IMR-90 (cell line): ENCODE measurements at regions not wholly inside any gene's neighbourhood (a gene's known extent, or its start where the extent isn't known, plus 50 kb on each side); places are given as distances from the start of the nearest gene placed in this dataset.

Experiments
- ATAC-seq: fragments of 200-7000 bp; cut with Tn5 transposase; 2 replicates; pipeline ENCODE4 v1.9.1; 2020; ENCODE audit warnings: low read depth, mild to moderate bottlenecking, moderate library complexity
- BruUV-seq: library from RNA; stranded (reverse); fragments of 400-500 nt; replicated peaks from 2 replicates; lab custom pipeline; 2021; lab: Mats Ljungman, UMichigan
- CTCF ChIA-PET: fragments of 300-600 bp; formaldehyde crosslinking; extraction: SDS; loops from one replicate; lab custom pipeline; 2021; ENCODE audit warnings: antibody characterized with exemption; lab: Yijun Ruan, JAX
- POLR2A ChIA-PET: fragments of 300-600 bp; sonication (Branson Sonifier 250); formaldehyde crosslinking; loops from one replicate; lab custom pipeline; 2022; ENCODE audit warnings: antibody characterized with exemption; ENCODE audit not compliant: unreplicated experiment; lab: Charles Lee
- DNase-seq: peaks from one replicate; pipeline ENCODE4 v3.0.0; 2013
- H2AFZ ChIP-seq: replicated peaks from 2 replicates; pipeline ENCODE3; 2013; ENCODE audit warnings: low read length, mild to moderate bottlenecking; ENCODE audit not compliant: poor library complexity
- H2AK5ac ChIP-seq: 2 replicates; pipeline ENCODE4 v1.6.1; 2013; ENCODE audit warnings: low read depth, low read length, inconsistent platforms
- H2AK9ac ChIP-seq: replicated peaks from 2 replicates; pipeline ENCODE3; 2013; ENCODE audit warnings: mild to moderate bottlenecking, low read depth, low read length, moderate library complexity; ENCODE audit not compliant: poor library complexity
- H2BK120ac ChIP-seq: 2 replicates; pipeline ENCODE4 v1.6.1; 2013; ENCODE audit warnings: low read depth, low read length, inconsistent platforms
- H2BK15ac ChIP-seq: 3 replicates; pipeline ENCODE4 v1.6.1; 2013; ENCODE audit warnings: low read depth, low read length, inconsistent platforms
- H2BK20ac ChIP-seq: 2 replicates; pipeline ENCODE4 v1.6.1; 2013; ENCODE audit warnings: low read depth, mild to moderate bottlenecking, inconsistent platforms, low read length, moderate library complexity
- H2BK5ac ChIP-seq: 2 replicates; pipeline ENCODE4 v1.6.1; 2013; ENCODE audit warnings: mild to moderate bottlenecking, low read depth, low read length, inconsistent platforms; ENCODE audit not compliant: poor library complexity, severe bottlenecking
- H3K14ac ChIP-seq: replicated peaks from 2 replicates; pipeline ENCODE4 v1.6.1; 2013; ENCODE audit warnings: low read depth, low read length, inconsistent platforms
- H3K18ac ChIP-seq: 2 replicates; pipeline ENCODE4 v1.6.1; 2013; ENCODE audit warnings: low read depth, low read length, control low read depth
- H3K23ac ChIP-seq: 2 replicates; pipeline ENCODE4 v1.6.1; 2013; ENCODE audit warnings: low read depth, low read length, inconsistent platforms
- H3K27ac ChIP-seq: 2 replicates; pipeline ENCODE4 v1.5.1; 2013; ENCODE audit warnings: mild to moderate bottlenecking, control low read depth, low read length; ENCODE audit not compliant: insufficient read depth
- H3K27me3 ChIP-seq: 2 replicates; pipeline ENCODE4 v1.6.1; 2013; ENCODE audit warnings: low read length; ENCODE audit not compliant: control insufficient read depth, insufficient read depth
- H3K36me3 ChIP-seq: 2 replicates; pipeline ENCODE4 v1.6.1; 2013; ENCODE audit warnings: low read length, mixed read lengths; ENCODE audit not compliant: control insufficient read depth, insufficient read depth
- H3K4ac ChIP-seq: 2 replicates; pipeline ENCODE4 v1.6.1; 2013; ENCODE audit warnings: low read depth, low read length, inconsistent platforms
- H3K4me1 ChIP-seq: 2 replicates; pipeline ENCODE4 v1.6.1; 2013; ENCODE audit warnings: low read length, mixed read lengths; ENCODE audit not compliant: control insufficient read depth, insufficient read depth
- H3K4me2 ChIP-seq: 2 replicates; pipeline ENCODE4 v1.6.1; 2013; ENCODE audit warnings: low read depth, mild to moderate bottlenecking, control low read depth, low read length, moderate library complexity
- H3K4me3 ChIP-seq: 2 replicates; pipeline ENCODE4 v1.5.1; 2013; ENCODE audit warnings: low read depth, mild to moderate bottlenecking, control low read depth, low read length, moderate library complexity; ENCODE audit not compliant: insufficient read depth
- H3K56ac ChIP-seq: 2 replicates; pipeline ENCODE4 v1.6.1; 2013; ENCODE audit warnings: low read length, inconsistent platforms; ENCODE audit not compliant: insufficient read depth; ENCODE audit errors: extremely low read depth
- H3K79me1 ChIP-seq, 2 experiments: 2 replicates each; pipeline ENCODE4 v1.6.1; 2013; ENCODE audit warnings: low read length in 2 of 2, inconsistent platforms in 1 of 2, low read depth in 1 of 2
- H3K9ac ChIP-seq: 2 replicates; pipeline ENCODE4 v1.6.1; 2013; ENCODE audit warnings: low read depth, low read length, control low read depth
- H3K9me1 ChIP-seq: 2 replicates; pipeline ENCODE4 v1.6.1; 2013; ENCODE audit warnings: low read length, inconsistent platforms; ENCODE audit not compliant: insufficient read depth
- H3K9me3 ChIP-seq: 2 replicates; pipeline ENCODE4 v1.6.1; 2013; ENCODE audit warnings: low read length; ENCODE audit not compliant: control insufficient read depth, insufficient read depth
- H4K20me1 ChIP-seq: 2 replicates; pipeline ENCODE4 v1.6.1; 2013; ENCODE audit warnings: low read length, inconsistent platforms; ENCODE audit not compliant: insufficient read depth
- H4K5ac ChIP-seq: 2 replicates; pipeline ENCODE4 v1.6.1; 2013; ENCODE audit warnings: mild to moderate bottlenecking, low read depth, low read length, control low read depth
- H4K8ac ChIP-seq, 2 experiments: 2 replicates each; pipeline ENCODE4 v1.6.1; 2013; ENCODE audit warnings: low read depth in 2 of 2, low read length in 2 of 2, control low read depth in 1 of 2, inconsistent platforms in 1 of 2
- H4K91ac ChIP-seq: 2 replicates; pipeline ENCODE4 v1.6.1; 2013; ENCODE audit warnings: low read depth, low read length, inconsistent platforms; ENCODE audit not compliant: insufficient read depth
- BHLHE40 ChIP-seq: fragments of 150-350 bp; IDR thresholded peaks from 2 replicates; pipeline ENCODE4 v1.6.1; 2016; ENCODE audit warnings: mild to moderate bottlenecking, low read depth, low read length
- CEBPB ChIP-seq: IDR thresholded peaks from 2 replicates; pipeline ENCODE4 v1.6.1; 2012; ENCODE audit warnings: low read depth, low read length, improper control_type of control experiment
- CHD1 ChIP-seq: IDR thresholded peaks from 2 replicates; pipeline ENCODE4 v1.6.1; 2012; ENCODE audit warnings: low read depth, low read length, improper control_type of control experiment
- CTCF ChIP-seq: conservative IDR thresholded peaks from 2 replicates; pipeline ENCODE4 v1.5.1; 2012; ENCODE audit warnings: mild to moderate bottlenecking, low read depth, low read length, improper control_type of control experiment
- FOS ChIP-seq: fragments of 150-350 bp; IDR thresholded peaks from 2 replicates; pipeline ENCODE4 v1.6.1; 2016; ENCODE audit warnings: low read depth, low read length
- MAFK ChIP-seq: IDR thresholded peaks from 2 replicates; pipeline ENCODE4 v1.6.1; 2012; ENCODE audit warnings: low read depth, low read length, improper control_type of control experiment
- MAZ ChIP-seq: IDR thresholded peaks from 2 replicates; pipeline ENCODE4 v1.6.1; 2012; ENCODE audit warnings: low read depth, mild to moderate bottlenecking, low read length, improper control_type of control experiment, moderate library complexity, borderline replicate concordance
- NFE2L2 ChIP-seq: fragments of 150-350 bp; IDR thresholded peaks from 2 replicates; pipeline ENCODE4 v1.6.1; 2016; ENCODE audit warnings: low read depth, mild to moderate bottlenecking, low read length
- POLR2A ChIP-seq: IDR thresholded peaks from 2 replicates; pipeline ENCODE4 v1.6.1; 2012; ENCODE audit warnings: mild to moderate bottlenecking, low read depth, low read length
- RAD21 ChIP-seq: IDR thresholded peaks from 2 replicates; pipeline ENCODE4 v1.6.1; 2012; ENCODE audit warnings: low read length, improper control_type of control experiment
- RCOR1 ChIP-seq: IDR thresholded peaks from 2 replicates; pipeline ENCODE4 v1.6.1; 2012; ENCODE audit warnings: mild to moderate bottlenecking, low read length, improper control_type of control experiment; ENCODE audit not compliant: insufficient replicate concordance
- SMC3 ChIP-seq: fragments of 150-350 bp; IDR thresholded peaks from 2 replicates; pipeline ENCODE4 v1.6.1; 2016; ENCODE audit warnings: low read depth, mild to moderate bottlenecking, antibody characterized with exemption, low read length, moderate library complexity
- WGBS, 2 experiments: methylation state at CpG; one replicate each; pipeline versions ENCODE4 v1.1.5 to v1.1.7; 2013; ENCODE audit warnings: missing lambda C conversion rate in 2 of 2; ENCODE audit not compliant: insufficient read length in 1 of 2; ENCODE audit errors: extremely low coverage in 2 of 2; 5-methylcytosine and 5-hydroxymethylcytosine counted together
- dilution Hi-C: fragments of 300-500 bp; cut with HindIII; formaldehyde crosslinking; loops from one replicate; pipeline ENCODE4 v1.14.3; 2018; ENCODE audit warnings: low sequenced_read_pairs; ENCODE audit not compliant: unreplicated experiment
- in situ Hi-C: fragments of 300-500 bp; cut with MboI; formaldehyde crosslinking; loops from 3 replicates; pipeline ENCODE4 v1.14.3; 2019; ENCODE audit warnings: low sequenced_read_pairs, inconsistent platforms, mixed read lengths
- intact Hi-C: fragments of 100-400 bp; cut with micrococcal nuclease; formaldehyde crosslinking; loops from 2 replicates; pipeline ENCODE4 v1.10.0; 2022
- TF ChIP-seq, protein P1 (sequence below): fragments of 150-350 bp; IDR thresholded peaks from 2 replicates; pipeline ENCODE4 v1.6.1; 2016; ENCODE audit warnings: low read depth, mild to moderate bottlenecking, low read length, moderate library complexity, borderline replicate concordance
- TF ChIP-seq, protein P2 (sequence below): fragments of 150-350 bp; IDR thresholded peaks from 2 replicates; pipeline ENCODE4 v1.6.1; 2017; ENCODE audit warnings: mild to moderate bottlenecking, antibody characterized with exemption, low read length, low read depth

DNA sequence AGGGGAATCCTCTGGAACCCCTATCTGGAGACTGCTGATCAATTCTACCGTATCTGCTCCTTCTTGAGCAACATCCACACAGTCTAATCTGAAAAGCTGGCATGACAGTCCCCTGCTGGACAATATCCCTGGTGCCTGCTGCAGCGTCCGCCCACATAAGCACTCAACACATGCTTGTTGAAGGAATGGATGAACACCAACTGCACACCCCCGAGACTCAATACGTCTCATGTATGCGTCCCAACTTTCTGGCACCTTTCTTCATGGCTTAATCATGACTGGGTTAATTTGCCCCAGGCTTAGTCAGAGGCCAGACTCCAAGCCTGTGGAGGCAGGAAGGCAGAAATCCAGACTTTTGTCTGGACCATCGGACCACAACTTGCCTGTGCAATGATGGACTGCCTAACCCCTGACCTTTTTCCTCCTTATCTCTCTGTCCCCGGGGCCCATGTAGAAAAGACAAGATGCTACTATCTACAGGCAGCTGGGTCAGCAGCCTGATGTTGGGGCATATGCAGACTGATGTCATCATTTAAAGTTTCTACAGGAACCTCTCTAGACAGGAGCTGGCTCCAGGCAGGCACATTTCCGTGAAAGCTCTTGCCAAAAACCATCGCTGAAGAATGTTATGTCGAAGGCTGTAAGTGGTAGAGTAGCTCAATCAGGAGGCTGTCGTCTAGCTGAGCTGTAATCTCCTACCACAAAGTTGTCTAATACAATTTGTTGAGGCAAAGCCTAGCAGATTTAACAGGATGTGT is 114.1 kb upstream of the TPM1 start:
- intact Hi-C loops (loop anchor here (1.0 to 5.0 kb wide), 4 partner anchors 32 to 146 kb away; partner anchors contain the start of gene TPM1), in situ Hi-C loops (no loop called here), dilution Hi-C loops (no loop called here)
- ATAC-seq (peak; percentile 64), DNase-seq (peak; percentile 92)
- peak overlapping the region; percentile 8; the same call in 1 of the 2 replicates for H3K9ac ChIP-seq
- H3K23ac ChIP-seq: peak overlapping the region; percentile 82
- peak overlapping the region; percentile 57 to 77 for H4K8ac ChIP-seq
- peak overlapping the region; percentile 18 for H2AK9ac ChIP-seq
- peak overlapping the region; percentile 72; the same call in 1 of the 2 replicates for H3K4me2 ChIP-seq
- BruUV-seq: no TSS peak
- peak overlapping the region; percentile 53 for H2AFZ ChIP-seq
- H4K20me1 ChIP-seq: peaks cover 7% of the 10 kb centered on the region
- peak overlapping the region; percentile 65 for H3K18ac ChIP-seq
- H3K9me1 ChIP-seq: peaks cover 12% of the 10 kb centered on the region
- peak overlapping the region; percentile 59 for H3K4ac ChIP-seq
- peak overlapping the region; percentile 87 for H2BK120ac ChIP-seq
- H4K5ac ChIP-seq: peak overlapping the region; percentile 25; the same call in 1 of the 2 replicates
- H2BK15ac ChIP-seq: peak overlapping the region; percentile 21
- peak overlapping the region; percentile 81 for H2BK20ac ChIP-seq
- no peaks in the 10 kb centered on the region for H3K9me3 ChIP-seq
- H3K79me1 ChIP-seq: peaks cover 0 to 11% of the 10 kb centered on the region in 2 experiments; a peak in 2 of 4 replicates
- CTCF ChIA-PET: interaction anchor here (0.6 to 1.5 kb wide), 8 partner anchors 10 to 146 kb away, joined by 3 read pairs; no protein-coding TSS in a partner anchor
- H3K14ac ChIP-seq: peak overlapping the region; percentile 85
- peak overlapping the region; percentile 86 for H3K56ac ChIP-seq
- 7% methylated on average over 5 of the region's 12 CpGs; no CpG with 5 or more reads in 1 of the 2 experiments for WGBS, 2 experiments
- H4K91ac ChIP-seq: peak overlapping the region; percentile 61
- H3K4me1 ChIP-seq: peaks cover 19% of the 10 kb centered on the region
- H2AK5ac ChIP-seq: peak overlapping the region; percentile 21
- H3K27ac ChIP-seq: peak overlapping the region; percentile 58
- no peaks in the 10 kb centered on the region for H3K36me3 ChIP-seq
- POLR2A ChIA-PET: interaction anchor here (0.6 to 1.4 kb wide), 4 partner anchors 116 to 336 kb away, joined by 3 to 5 read pairs (median 3); no protein-coding TSS in a partner anchor
- no peak overlapping the region for H3K4me3 ChIP-seq
- H2BK5ac ChIP-seq: peak overlapping the region; percentile 92
- H3K27me3 ChIP-seq: no peaks in the 10 kb centered on the region
- TF ChIP-seq MAFK: peak; percentile 33; the same call in 1 of the 2 replicates
- TF ChIP-seq POLR2A: no peak
- no peak for TF ChIP-seq CHD1
- TF ChIP-seq NFE2L2: peak; percentile 46
- peak; percentile 84 for TF ChIP-seq CEBPB
- no peak; the same call in 1 of the 2 replicates for TF ChIP-seq MAZ
- TF ChIP-seq, protein P1, sequence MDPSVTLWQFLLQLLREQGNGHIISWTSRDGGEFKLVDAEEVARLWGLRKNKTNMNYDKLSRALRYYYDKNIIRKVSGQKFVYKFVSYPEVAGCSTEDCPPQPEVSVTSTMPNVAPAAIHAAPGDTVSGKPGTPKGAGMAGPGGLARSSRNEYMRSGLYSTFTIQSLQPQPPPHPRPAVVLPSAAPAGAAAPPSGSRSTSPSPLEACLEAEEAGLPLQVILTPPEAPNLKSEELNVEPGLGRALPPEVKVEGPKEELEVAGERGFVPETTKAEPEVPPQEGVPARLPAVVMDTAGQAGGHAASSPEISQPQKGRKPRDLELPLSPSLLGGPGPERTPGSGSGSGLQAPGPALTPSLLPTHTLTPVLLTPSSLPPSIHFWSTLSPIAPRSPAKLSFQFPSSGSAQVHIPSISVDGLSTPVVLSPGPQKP: no peak
- TF ChIP-seq RCOR1: no peak
- peak; percentile 74 for TF ChIP-seq SMC3
- peak; percentile 89 for TF ChIP-seq FOS
- peak; percentile 80 for TF ChIP-seq BHLHE40
- TF ChIP-seq, protein P2, sequence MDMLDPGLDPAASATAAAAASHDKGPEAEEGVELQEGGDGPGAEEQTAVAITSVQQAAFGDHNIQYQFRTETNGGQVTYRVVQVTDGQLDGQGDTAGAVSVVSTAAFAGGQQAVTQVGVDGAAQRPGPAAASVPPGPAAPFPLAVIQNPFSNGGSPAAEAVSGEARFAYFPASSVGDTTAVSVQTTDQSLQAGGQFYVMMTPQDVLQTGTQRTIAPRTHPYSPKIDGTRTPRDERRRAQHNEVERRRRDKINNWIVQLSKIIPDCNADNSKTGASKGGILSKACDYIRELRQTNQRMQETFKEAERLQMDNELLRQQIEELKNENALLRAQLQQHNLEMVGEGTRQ: no peak
- TF ChIP-seq RAD21: peak; percentile 74
- peak; percentile 56 for TF ChIP-seq CTCF
